ENCODE measurements at regions not wholly inside any gene's neighbourhood (a gene's known extent, or its start where the extent isn't known, plus 50 kb on each side); places are given as distances from the start of the nearest gene placed in this dataset.

- TF ChIP-seq POLR2A (IDR thresholded peaks at IDR 0.05; ENCODE audit: low read depth, low read length) = no peak
- TF ChIP-seq TAF1 (IDR thresholded peaks at IDR 0.05; ENCODE audit: borderline replicate concordance, low read depth, low read length) = no peak
These were observed 177.3 kb upstream of the SLC10A2 start for GRCh38 chr13:103243495-103243894.

All from GM12892 (cell line).